ENCODE measurements at regions not wholly inside any gene's neighbourhood (a gene's known extent, or its start where the extent isn't known, plus 50 kb on each side); places are given as distances from the start of the nearest gene placed in this dataset.

DNA sequence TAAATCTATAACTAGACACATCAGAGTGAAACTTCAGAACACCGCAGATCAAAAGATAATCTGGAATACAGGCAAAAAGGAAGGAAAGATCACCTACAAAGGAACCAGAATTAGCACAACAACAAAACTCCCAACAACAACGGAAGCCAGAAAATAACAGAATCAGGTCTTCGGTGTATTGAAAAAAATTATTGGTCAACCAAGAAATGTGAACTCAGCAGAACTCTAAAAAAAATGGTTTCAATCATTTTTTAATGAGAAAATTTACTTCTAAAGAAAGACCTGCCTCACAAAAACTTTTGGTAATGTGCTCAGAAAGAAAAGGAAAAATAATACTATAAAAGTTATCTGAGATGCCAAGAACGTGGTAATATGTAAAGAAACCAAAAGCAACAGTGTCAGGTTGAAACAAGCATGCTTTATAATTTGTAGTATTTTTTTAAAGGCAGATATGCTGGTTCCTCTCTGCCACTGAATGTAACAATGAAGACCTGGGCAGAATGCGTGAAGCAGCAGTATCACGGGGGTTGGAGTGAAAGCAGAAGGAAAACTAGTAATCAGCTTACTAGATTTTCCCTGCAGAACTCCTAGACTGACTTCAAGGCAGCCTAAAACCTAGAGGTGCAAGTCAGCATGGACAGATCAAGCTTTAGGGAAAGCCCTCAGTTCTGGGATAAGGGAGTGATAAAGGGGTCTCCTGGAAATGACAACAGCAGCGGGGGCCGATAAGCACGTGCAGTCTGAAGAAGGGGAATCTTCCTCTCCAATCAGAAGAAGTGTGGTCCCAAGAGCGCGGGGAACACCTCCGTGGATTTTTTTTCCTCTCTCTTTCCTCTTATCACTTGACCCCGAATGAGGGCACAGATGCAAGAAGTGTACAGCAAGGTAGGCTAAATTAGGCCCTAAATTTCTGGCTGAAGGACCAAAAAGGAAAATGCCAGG lies 80.9 kb upstream of the TEKT1 start:
- no peak for DNase-seq (ENCODE audit: low read depth)
- no peak overlapping the region for H3K4me3 ChIP-seq (ENCODE audit: low read depth, low read length)
- TF ChIP-seq, protein P1, sequence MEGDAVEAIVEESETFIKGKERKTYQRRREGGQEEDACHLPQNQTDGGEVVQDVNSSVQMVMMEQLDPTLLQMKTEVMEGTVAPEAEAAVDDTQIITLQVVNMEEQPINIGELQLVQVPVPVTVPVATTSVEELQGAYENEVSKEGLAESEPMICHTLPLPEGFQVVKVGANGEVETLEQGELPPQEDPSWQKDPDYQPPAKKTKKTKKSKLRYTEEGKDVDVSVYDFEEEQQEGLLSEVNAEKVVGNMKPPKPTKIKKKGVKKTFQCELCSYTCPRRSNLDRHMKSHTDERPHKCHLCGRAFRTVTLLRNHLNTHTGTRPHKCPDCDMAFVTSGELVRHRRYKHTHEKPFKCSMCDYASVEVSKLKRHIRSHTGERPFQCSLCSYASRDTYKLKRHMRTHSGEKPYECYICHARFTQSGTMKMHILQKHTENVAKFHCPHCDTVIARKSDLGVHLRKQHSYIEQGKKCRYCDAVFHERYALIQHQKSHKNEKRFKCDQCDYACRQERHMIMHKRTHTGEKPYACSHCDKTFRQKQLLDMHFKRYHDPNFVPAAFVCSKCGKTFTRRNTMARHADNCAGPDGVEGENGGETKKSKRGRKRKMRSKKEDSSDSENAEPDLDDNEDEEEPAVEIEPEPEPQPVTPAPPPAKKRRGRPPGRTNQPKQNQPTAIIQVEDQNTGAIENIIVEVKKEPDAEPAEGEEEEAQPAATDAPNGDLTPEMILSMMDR (IDR thresholded peaks at IDR 0.05; ENCODE audit: low read depth, low read length, missing control alignments): no peak

DNA sequence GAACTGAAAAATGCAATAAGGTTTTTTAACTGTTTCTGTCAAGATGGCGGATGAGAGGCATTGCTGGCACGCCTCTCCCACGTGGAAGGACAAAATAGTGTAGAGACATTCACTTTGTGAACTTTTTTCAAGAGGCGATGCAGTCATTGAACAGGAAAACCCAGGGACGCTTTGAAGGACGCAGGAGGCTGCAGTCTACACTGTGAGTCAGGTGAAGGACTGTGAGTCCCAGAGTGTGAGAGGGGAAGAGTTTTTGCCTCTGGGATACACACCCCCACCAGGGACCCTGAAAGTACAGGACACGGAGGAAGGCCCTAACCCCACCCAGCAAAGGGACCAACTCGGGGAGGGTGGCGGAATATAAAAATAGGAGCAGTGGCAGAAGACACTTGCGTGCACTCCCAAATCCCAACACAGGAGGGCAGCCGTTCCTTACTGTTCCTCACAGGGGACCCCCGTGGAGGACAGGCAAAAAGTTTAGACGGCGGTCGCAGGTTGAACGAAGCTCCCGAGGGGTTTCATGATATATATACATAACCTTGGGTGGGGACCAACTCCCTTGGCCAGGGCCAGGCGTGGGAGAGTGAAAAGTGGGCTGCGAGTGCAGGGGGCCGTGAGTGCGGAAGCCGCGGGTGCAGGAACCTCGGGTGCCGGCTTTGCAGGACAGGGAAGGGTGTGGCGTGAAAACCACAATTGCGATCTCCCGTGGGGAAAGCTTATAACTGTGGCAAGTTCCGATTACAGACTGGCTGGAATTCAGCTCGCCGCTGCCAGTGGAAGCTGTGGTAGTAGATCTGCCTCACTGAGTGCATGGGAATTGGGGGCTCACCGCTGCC lies 82.0 kb upstream of the ALOX12 start:
- TF ChIP-seq, protein P1 (IDR thresholded peaks at IDR 0.05; ENCODE audit: low read depth, low read length, missing control alignments): peak; percentile 80

DNA sequence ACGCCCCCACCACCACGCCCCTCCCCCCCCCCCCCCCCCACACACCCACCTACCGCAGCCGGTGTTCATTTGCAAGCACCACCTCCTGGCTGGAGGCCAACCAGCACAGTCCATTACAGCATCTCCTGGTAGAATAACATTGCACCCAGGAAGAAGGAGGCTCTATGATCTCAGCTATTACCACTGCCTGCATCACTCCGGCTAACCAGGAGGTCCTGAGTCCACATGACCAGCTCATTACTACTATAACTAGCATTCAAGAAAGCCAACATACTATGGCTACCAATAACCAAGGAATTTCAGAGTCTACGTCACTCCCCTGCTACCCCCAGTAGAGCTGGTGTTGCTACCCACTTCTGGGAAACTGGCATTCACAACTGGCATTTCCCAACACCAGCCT lies 81.1 kb upstream of the ALOX12 start:
- TF ChIP-seq, protein P1 (IDR thresholded peaks at IDR 0.05; ENCODE audit: low read depth, low read length, missing control alignments): no peak
- DNase-seq (ENCODE audit: low read depth): no peak
- no peak overlapping the region for H3K4me3 ChIP-seq (ENCODE audit: low read depth, low read length)

More for the DNA sequence above, 82.0 kb upstream of the ALOX12 start:
- DNase-seq (ENCODE audit: low read depth): peak; percentile 26
- peak overlapping the region; percentile 18; the same call in 1 of the 2 replicates for H3K4me3 ChIP-seq (ENCODE audit: low read depth, low read length)

DNA sequence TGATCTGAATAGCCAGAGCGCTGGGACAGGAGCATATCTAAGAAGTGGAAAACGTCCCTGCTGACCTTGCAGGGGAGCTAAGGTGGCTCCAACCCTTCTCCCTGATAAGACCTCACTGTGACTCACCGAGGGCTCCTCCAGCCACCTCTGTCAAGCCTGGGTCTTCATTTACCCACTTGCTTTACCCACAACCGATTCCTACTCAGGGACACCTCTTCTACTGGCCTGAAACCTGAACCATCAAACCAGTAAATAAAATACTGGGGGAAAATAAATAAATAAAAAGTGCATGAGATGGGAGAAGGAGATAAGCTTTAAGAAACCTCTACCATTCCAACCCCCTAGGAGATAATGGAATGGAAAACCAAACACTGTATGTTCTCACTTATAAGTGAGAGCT lies 80.2 kb upstream of the ALOX12 start:
- DNase-seq (ENCODE audit: low read depth): no peak
- no peak overlapping the region for H3K4me3 ChIP-seq (ENCODE audit: low read depth, low read length)
- TF ChIP-seq, protein P1 (IDR thresholded peaks at IDR 0.05; ENCODE audit: low read depth, low read length, missing control alignments): no peak

DNA sequence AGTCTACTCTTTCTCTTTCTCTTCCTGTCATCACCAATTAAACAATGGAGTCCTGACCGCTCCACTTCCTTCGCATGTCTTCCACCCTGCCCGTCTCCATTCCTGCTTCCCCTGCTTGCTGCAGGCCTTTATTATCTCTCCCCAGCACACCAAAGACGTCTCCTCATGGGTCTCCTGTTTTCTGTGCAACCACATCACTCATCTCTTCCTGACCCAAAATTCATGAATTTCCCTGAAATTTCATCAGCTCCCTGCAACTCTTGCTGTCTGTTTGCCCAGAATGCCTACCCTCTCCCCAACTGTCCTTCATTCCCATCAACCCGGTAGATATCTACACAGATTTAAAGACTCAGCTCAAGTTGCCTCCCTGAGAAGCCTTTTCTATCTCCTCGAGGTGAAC lies 76.7 kb upstream of the ALOX12 start:
- no peak overlapping the region for H3K4me3 ChIP-seq (ENCODE audit: low read depth, low read length)
- TF ChIP-seq, protein P1 (IDR thresholded peaks at IDR 0.05; ENCODE audit: low read depth, low read length, missing control alignments): no peak
- DNase-seq (ENCODE audit: low read depth): no peak

DNA sequence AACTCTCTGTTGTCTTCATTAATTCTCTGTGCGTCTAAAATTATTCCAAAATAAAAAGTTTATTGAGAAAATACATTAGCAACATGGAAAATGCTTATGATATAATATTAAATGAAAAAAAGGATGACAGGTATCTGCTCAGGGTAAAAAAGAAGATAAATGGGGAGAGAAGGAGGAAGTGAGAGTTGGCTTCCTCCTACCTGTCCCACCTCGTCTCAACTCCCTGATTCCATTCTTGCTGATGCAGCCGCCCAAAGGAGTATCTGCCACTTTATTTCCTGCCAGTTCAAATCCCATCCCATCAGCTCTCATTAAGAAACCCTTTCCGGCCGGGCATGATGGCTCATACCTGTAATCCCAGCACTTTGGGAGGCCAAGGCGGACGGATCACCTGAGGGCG lies 72.5 kb upstream of the ALOX12 start:
- no peak overlapping the region for H3K4me3 ChIP-seq (ENCODE audit: low read depth, low read length)
- TF ChIP-seq, protein P1 (IDR thresholded peaks at IDR 0.05; ENCODE audit: low read depth, low read length, missing control alignments): no peak
- no peak for DNase-seq (ENCODE audit: low read depth)

Data from GM12864 (cell line).